ENCODE measurements at regions not wholly inside any gene's neighbourhood (a gene's known extent, or its start where the extent isn't known, plus 50 kb on each side); places are given as distances from the start of the nearest gene placed in this dataset.
"Not testable (repeated sequence)": the region's sequence is repeated elsewhere in the genome, so short reads cannot be mapped to it uniquely, and the experiment has no call there.

- no peak for DNase-seq (ENCODE audit: low read depth)
Observed at GRCh38 chr20:48231253-48231930, 446.1 kb upstream of the SULF2 start.

- no peak for DNase-seq (ENCODE audit: low read depth)
Observed at GRCh38 chr20:48230216-48230615, 444.9 kb upstream of the SULF2 start.

GRCh38 chr20:48227381-48227780, 442.1 kb upstream of the SULF2 start:
- no peak for DNase-seq (ENCODE audit: low read depth)

- no peak for DNase-seq (ENCODE audit: low read depth)
Observed at GRCh38 chr20:48226642-48227041, 441.4 kb upstream of the SULF2 start.

GRCh38 chr20:48224533-48225050, 439.3 kb upstream of the SULF2 start:
- no peak for DNase-seq (ENCODE audit: low read depth)

- no peak for DNase-seq (ENCODE audit: low read depth)
Observed at GRCh38 chr20:48223715-48224114, 438.4 kb upstream of the SULF2 start.

GRCh38 chr20:48222595-48223180, 437.4 kb upstream of the SULF2 start:
- no peak for DNase-seq (ENCODE audit: low read depth)

GRCh38 chr20:48220033-48220633, 434.9 kb upstream of the SULF2 start:
- no peak for DNase-seq (ENCODE audit: low read depth)

GRCh38 chr20:48219306-48219705, 434.0 kb upstream of the SULF2 start:
- no peak for DNase-seq (ENCODE audit: low read depth)

GRCh38 chr20:48217190-48217589, 431.9 kb upstream of the SULF2 start:
- DNase-seq (ENCODE audit: low read depth): no peak

GRCh38 chr20:48215536-48215935, 430.3 kb upstream of the SULF2 start:
- no peak for DNase-seq (ENCODE audit: low read depth)

GRCh38 chr20:48214601-48215000, 429.3 kb upstream of the SULF2 start:
- DNase-seq (ENCODE audit: low read depth): no peak

- DNase-seq (ENCODE audit: low read depth): not testable (repeated sequence)
Observed at GRCh38 chr20:48213635-48214034, 428.4 kb upstream of the SULF2 start.

- DNase-seq (ENCODE audit: low read depth): no peak
Observed at GRCh38 chr20:48212806-48213509, 427.7 kb upstream of the SULF2 start.

- DNase-seq (ENCODE audit: low read depth): no peak
Observed at GRCh38 chr20:48211847-48212246, 426.6 kb upstream of the SULF2 start.

GRCh38 chr20:48211238-48211637, 426.0 kb upstream of the SULF2 start:
- no peak for DNase-seq (ENCODE audit: low read depth)

GRCh38 chr20:48210111-48211027, 425.1 kb upstream of the SULF2 start:
- DNase-seq (ENCODE audit: low read depth): no peak

GRCh38 chr20:48209102-48209501, 423.8 kb upstream of the SULF2 start:
- no peak for DNase-seq (ENCODE audit: low read depth)

- no peak for DNase-seq (ENCODE audit: low read depth)
Observed at GRCh38 chr20:48208176-48208575, 422.9 kb upstream of the SULF2 start.

GRCh38 chr20:48207505-48207904, 422.2 kb upstream of the SULF2 start:
- no peak for DNase-seq (ENCODE audit: low read depth)

GRCh38 chr20:48205786-48206185, 420.5 kb upstream of the SULF2 start:
- DNase-seq (ENCODE audit: low read depth): no peak

All from activated T-cell treated with anti-CD3 and anti-CD28 coated beads for 48 hours (primary cell).